Fibroblast of lung (primary cell): ENCODE measurements at regions not wholly inside any gene's neighbourhood (a gene's known extent, or its start where the extent isn't known, plus 50 kb on each side); places are given as distances from the start of the nearest gene placed in this dataset.

Experiments
- DNase-seq, 2 donors: peaks; one replicate each; pipeline versions ENCODE4 v3.0.0 to v3.0.0-alpha.2; 2010; ENCODE audit warnings: low read depth in 2 of 2
- H2AFZ ChIP-seq: 2 replicates; pipeline ENCODE4 v1.5.1; 2012; ENCODE audit warnings: low read length, control low read depth, inconsistent platforms
- H3K27ac ChIP-seq: 2 replicates; pipeline ENCODE4 v1.5.1; 2011; ENCODE audit warnings: low read length, control low read depth; ENCODE audit not compliant: insufficient read depth
- H3K27me3 ChIP-seq: 2 replicates; pipeline ENCODE4 v1.5.1; 2011; ENCODE audit warnings: mild to moderate bottlenecking, low read length; ENCODE audit not compliant: control insufficient read depth, insufficient read depth
- H3K36me3 ChIP-seq: 2 replicates; pipeline ENCODE4 v1.5.1; 2011; ENCODE audit warnings: low read length; ENCODE audit not compliant: control insufficient read depth, insufficient read depth
- H3K4me1 ChIP-seq: 2 replicates; pipeline ENCODE4 v1.5.1; 2011; ENCODE audit warnings: low read length; ENCODE audit not compliant: control insufficient read depth, insufficient read depth; ENCODE audit errors: extremely low read depth
- H3K4me2 ChIP-seq: 2 replicates; pipeline ENCODE4 v1.5.1; 2011; ENCODE audit warnings: low read length, control low read depth; ENCODE audit not compliant: insufficient read depth; ENCODE audit errors: extremely low read depth
- H3K4me3 ChIP-seq, 4 experiments: fragments of 200-600 bp in 1 of 4; sonication (generic) in 1 of 4; replicated peaks in 1 of 4; 2 replicates each; pipeline ENCODE4 v1.5.1; 2011 to 2016; ENCODE audit warnings: low read length in 4 of 4, low read depth in 3 of 4, mild to moderate bottlenecking in 3 of 4, control low read depth in 2 of 4, inconsistent platforms in 1 of 4, mixed read lengths in 1 of 4; ENCODE audit not compliant: insufficient read depth in 1 of 4; ENCODE audit errors: control extremely low read depth in 1 of 4
- H3K79me2 ChIP-seq: 2 replicates; pipeline ENCODE4 v1.5.1; 2012; ENCODE audit warnings: mild to moderate bottlenecking, low read length, inconsistent platforms; ENCODE audit not compliant: control insufficient read depth, insufficient read depth
- H3K9ac ChIP-seq: 2 replicates; pipeline ENCODE4 v1.5.1; 2011; ENCODE audit warnings: mild to moderate bottlenecking, low read length, control low read depth; ENCODE audit not compliant: insufficient read depth
- H3K9me3 ChIP-seq: 2 replicates; pipeline ENCODE4 v1.5.1; 2012; ENCODE audit warnings: low read depth, low read length; ENCODE audit not compliant: control insufficient read depth, insufficient read depth
- H4K20me1 ChIP-seq: 2 replicates; pipeline ENCODE4 v1.5.1; 2011; ENCODE audit warnings: low read length; ENCODE audit not compliant: control insufficient read depth, insufficient read depth; ENCODE audit errors: extremely low read depth
- EZH2 ChIP-seq: IDR thresholded peaks from 2 replicates; pipeline ENCODE4 v1.5.1; 2012; ENCODE audit warnings: low read length, control low read depth, mild to moderate bottlenecking; ENCODE audit errors: missing control alignments
- TF ChIP-seq, protein P1 (sequence below), 2 donors: IDR thresholded peaks in 1 of 2; conservative IDR thresholded peaks in 1 of 2; 1 replicate in 1 of 2; 2 replicates in 1 of 2; pipeline ENCODE4 v1.5.1; 2011 to 2012; ENCODE audit warnings: low read length in 2 of 2, control low read depth in 1 of 2, inconsistent platforms in 1 of 2, low read depth in 1 of 2, mild to moderate bottlenecking in 1 of 2

DNA sequence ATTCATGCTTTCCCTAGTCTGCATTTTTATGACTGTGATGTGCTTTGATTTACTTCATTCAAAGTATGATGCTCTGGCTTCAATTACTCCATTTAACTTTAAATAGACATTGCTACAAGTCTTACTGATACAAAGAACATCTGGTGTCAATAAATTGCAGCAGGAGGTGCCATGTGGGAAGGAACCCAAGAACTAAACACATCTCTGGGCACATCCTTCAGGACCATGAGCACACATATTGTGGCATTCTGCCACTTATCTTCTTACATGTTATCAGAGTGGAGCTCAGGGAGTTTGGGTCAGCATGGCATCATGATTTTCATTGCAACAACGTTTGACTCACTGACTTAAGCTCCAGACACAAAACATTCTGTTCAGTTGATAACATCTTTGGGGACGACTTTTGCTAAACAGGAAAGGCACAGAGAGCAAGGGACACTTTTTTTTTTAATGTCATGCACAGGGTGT is 227.0 kb downstream of the DKK1 start:
- no peaks in the 10 kb centered on the region for H3K36me3 ChIP-seq
- no peak overlapping the region for H3K4me2 ChIP-seq
- H3K4me3 ChIP-seq, result no peak overlapping the region
- no peaks in the 10 kb centered on the region for H3K4me1 ChIP-seq
- no peak overlapping the region for H3K9ac ChIP-seq
- H3K27me3 ChIP-seq, result no peaks in the 10 kb centered on the region
- H3K9me3 ChIP-seq, result no peaks in the 10 kb centered on the region
- no peaks in the 10 kb centered on the region for H4K20me1 ChIP-seq
- H3K79me2 ChIP-seq, result no peaks in the 10 kb centered on the region
- peak in 1 of 2 donors; percentile 11 for DNase-seq
- TF ChIP-seq, protein P1, sequence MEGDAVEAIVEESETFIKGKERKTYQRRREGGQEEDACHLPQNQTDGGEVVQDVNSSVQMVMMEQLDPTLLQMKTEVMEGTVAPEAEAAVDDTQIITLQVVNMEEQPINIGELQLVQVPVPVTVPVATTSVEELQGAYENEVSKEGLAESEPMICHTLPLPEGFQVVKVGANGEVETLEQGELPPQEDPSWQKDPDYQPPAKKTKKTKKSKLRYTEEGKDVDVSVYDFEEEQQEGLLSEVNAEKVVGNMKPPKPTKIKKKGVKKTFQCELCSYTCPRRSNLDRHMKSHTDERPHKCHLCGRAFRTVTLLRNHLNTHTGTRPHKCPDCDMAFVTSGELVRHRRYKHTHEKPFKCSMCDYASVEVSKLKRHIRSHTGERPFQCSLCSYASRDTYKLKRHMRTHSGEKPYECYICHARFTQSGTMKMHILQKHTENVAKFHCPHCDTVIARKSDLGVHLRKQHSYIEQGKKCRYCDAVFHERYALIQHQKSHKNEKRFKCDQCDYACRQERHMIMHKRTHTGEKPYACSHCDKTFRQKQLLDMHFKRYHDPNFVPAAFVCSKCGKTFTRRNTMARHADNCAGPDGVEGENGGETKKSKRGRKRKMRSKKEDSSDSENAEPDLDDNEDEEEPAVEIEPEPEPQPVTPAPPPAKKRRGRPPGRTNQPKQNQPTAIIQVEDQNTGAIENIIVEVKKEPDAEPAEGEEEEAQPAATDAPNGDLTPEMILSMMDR (conservative IDR thresholded peaks at IDR 0.05 in 1 of 2, IDR thresholded peaks at IDR 0.05 in 1 of 2; ENCODE audit: low read depth in 1 of 2, low read length in 2 of 2), result no peak
- TF ChIP-seq EZH2, result no peak
- H3K27ac ChIP-seq, result no peak overlapping the region
- no peak overlapping the region for H2AFZ ChIP-seq

DNA sequence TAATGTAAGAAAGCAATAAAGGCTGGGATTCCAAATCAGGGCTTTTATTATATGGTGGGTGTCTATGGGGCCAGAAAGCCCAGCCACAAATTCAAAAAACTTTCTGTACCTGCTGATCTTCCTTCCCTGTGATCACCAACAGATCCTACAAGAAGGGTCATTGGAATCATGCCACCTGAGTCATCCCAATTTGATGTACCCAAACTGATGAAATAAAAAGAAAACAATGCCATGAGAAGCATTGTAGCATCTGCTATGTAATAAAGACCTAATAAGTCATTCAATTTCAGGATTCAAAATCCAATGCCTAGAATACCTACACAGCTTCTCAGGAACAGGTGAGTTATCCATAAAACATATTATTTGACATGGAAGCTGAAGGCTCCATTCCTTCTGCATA is 228.8 kb downstream of the DKK1 start:
- no peak overlapping the region for H3K9ac ChIP-seq
- H2AFZ ChIP-seq, result no peak overlapping the region
- H3K4me3 ChIP-seq, result no peak overlapping the region
- DNase-seq, result peak in 1 of 2 donors; percentile 43
- H3K27ac ChIP-seq, result no peak overlapping the region
- H3K27me3 ChIP-seq, result no peaks in the 10 kb centered on the region
- H4K20me1 ChIP-seq, result no peaks in the 10 kb centered on the region
- H3K4me1 ChIP-seq, result no peaks in the 10 kb centered on the region
- H3K79me2 ChIP-seq, result no peaks in the 10 kb centered on the region
- H3K36me3 ChIP-seq, result no peaks in the 10 kb centered on the region
- TF ChIP-seq, protein P1 (conservative IDR thresholded peaks at IDR 0.05 in 1 of 2, IDR thresholded peaks at IDR 0.05 in 1 of 2; ENCODE audit: low read depth in 1 of 2, low read length in 2 of 2), result no peak
- TF ChIP-seq EZH2, result no peak
- H3K4me2 ChIP-seq, result no peak overlapping the region
- H3K9me3 ChIP-seq, result no peaks in the 10 kb centered on the region

DNA sequence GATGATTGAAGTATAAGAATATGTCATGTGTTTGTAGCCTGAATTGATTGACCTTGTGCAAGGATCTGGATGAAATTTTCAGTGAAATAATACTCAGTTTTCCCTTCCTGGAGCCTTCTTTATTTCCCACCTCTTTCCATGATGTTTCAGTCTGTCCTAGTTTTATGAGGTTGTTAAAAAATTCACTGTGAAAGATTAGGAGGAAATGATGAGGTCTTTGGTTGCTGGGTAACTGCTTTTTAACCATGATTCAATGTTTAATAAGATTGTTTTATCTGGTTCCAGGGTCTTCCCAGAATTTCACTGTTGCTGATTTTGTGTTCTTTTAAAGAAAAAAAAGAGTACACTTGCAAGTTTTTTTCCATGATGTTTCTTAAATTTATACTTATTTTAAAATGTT is 221.5 kb downstream of the MBL2 start:
- no peak for TF ChIP-seq EZH2
- no peak overlapping the region for H3K27ac ChIP-seq
- H4K20me1 ChIP-seq, result no peaks in the 10 kb centered on the region
- no peaks in the 10 kb centered on the region for H3K27me3 ChIP-seq
- no peak overlapping the region for H3K4me2 ChIP-seq
- no peak overlapping the region for H3K9ac ChIP-seq
- H3K4me1 ChIP-seq, result no peaks in the 10 kb centered on the region
- H3K36me3 ChIP-seq, result no peaks in the 10 kb centered on the region
- no peaks in the 10 kb centered on the region for H3K9me3 ChIP-seq
- H2AFZ ChIP-seq, result no peak overlapping the region
- DNase-seq, result no peak
- no peak overlapping the region for H3K4me3 ChIP-seq
- H3K79me2 ChIP-seq, result no peaks in the 10 kb centered on the region
